ENCODE measurements at regions not wholly inside any gene's neighbourhood (a gene's known extent, or its start where the extent isn't known, plus 50 kb on each side); places are given as distances from the start of the nearest gene placed in this dataset.

GRCh38 chr10:8269976-8270375 is 215.5 kb downstream of the GATA3 start (continued):
- TF ChIP-seq, protein P1, sequence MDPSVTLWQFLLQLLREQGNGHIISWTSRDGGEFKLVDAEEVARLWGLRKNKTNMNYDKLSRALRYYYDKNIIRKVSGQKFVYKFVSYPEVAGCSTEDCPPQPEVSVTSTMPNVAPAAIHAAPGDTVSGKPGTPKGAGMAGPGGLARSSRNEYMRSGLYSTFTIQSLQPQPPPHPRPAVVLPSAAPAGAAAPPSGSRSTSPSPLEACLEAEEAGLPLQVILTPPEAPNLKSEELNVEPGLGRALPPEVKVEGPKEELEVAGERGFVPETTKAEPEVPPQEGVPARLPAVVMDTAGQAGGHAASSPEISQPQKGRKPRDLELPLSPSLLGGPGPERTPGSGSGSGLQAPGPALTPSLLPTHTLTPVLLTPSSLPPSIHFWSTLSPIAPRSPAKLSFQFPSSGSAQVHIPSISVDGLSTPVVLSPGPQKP (IDR thresholded peaks at IDR 0.05; ENCODE audit: low read depth, low read length) = no peak
- TF ChIP-seq NR2C1 (IDR thresholded peaks at IDR 0.05) (no peak), HDGF (IDR thresholded peaks at IDR 0.05) (no peak), MTA2 (IDR thresholded peaks at IDR 0.05; ENCODE audit: low read depth) (no peak), TARDBP (IDR thresholded peaks at IDR 0.05; ENCODE audit: borderline replicate concordance) (no peak)

DNA sequence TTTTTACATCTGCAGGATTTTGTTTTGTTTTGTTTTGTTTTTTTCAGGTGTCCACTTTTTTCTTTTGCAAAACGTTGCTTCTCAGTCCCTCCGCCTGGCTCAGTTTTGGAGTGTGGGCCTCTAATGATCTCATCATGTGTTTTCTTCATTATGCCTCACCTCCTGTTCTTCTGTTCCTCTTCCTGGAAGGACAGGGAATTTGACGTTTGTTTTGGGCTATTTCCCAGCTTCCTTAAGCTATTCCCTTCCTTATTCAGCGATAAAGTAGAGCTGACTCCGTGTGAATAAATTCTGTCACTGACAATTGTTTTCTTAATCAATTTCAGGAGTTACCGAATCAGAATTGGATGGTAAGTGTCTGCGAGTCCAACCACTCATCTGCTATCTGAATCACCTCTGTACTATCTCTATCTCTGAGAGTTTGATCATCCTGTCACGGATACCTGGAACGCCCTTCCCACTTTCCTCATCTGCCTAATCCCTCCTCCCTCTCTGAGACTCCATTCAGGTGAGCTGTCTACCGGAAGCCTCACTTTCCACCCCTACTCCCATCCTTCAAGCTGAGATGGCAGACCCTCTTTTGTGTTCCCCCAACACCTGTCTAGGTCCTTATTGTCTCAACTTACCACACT is 218.4 kb downstream of the GATA3 start:
- no peaks in the 10 kb centered on the region for H3K4me1 ChIP-seq (ENCODE audit: control insufficient read depth, insufficient read depth, low read length)
- H3K9me3 ChIP-seq (replicated peaks; ENCODE audit: control insufficient read depth, insufficient read depth, low read length) = no peaks in the 10 kb centered on the region
- CTCF ChIA-PET = interaction anchor here (0.5 to 0.6 kb wide), 2 partner anchors 81 to 162 kb away, joined by 4 read pairs; no protein-coding TSS in a partner anchor
- SMC1A ChIA-PET (ENCODE audit: uncharacterized antibody, unreplicated experiment) = no interaction called here
- no peak overlapping the region for H2AFZ ChIP-seq (ENCODE audit: control insufficient read depth, low read depth, low read length)
- TF ChIP-seq TCF7 (IDR thresholded peaks at IDR 0.05; ENCODE audit: borderline replicate concordance) = no peak
- TF ChIP-seq CUX1 (IDR thresholded peaks at IDR 0.05; ENCODE audit: insufficient replicate concordance, low read depth, low read length) = no peak
- H3K9ac ChIP-seq (ENCODE audit: control insufficient read depth, insufficient read depth, low read length) = no peak overlapping the region
- intact Hi-C loops (cut with micrococcal nuclease; ENCODE audit: unreplicated experiment) = loop anchor here (10.0 kb wide), 1 partner anchor 62 kb away; no protein-coding TSS in a partner anchor
- no peak overlapping the region for H3K27ac ChIP-seq (ENCODE audit: control insufficient read depth, insufficient read depth)
- H3K36me3 ChIP-seq (ENCODE audit: control insufficient read depth in 2 of 2, insufficient read depth in 2 of 2, low read length in 1 of 2) = no peaks in the 10 kb centered on the region
- in situ Hi-C loops (cut with MboI) = no loop called here
- no peak for ATAC-seq
- no peak for DNase-seq (ENCODE audit: low read depth, low spot score)
- no peaks in the 10 kb centered on the region for H3K27me3 ChIP-seq (replicated peaks in 1 of 2; ENCODE audit: control insufficient read depth in 2 of 2, insufficient read depth in 2 of 2, low read length in 1 of 2)
- FAIRE-seq = no peak
- WGBS (ENCODE audit: insufficient coverage, insufficient replicate concordance, low lambda C conversion rate, missing lambda C conversion rate) = 48% methylated on average over 10 of the region's 10 CpGs
- POLR2A ChIA-PET = no interaction called here
- H3K79me2 ChIP-seq (ENCODE audit: control insufficient read depth, insufficient read depth, low read length) = no peaks in the 10 kb centered on the region
- H4K20me1 ChIP-seq (ENCODE audit: control insufficient read depth, insufficient read depth) = no peaks in the 10 kb centered on the region
- RAD21 ChIA-PET (ENCODE audit: unreplicated experiment) = no interaction called here
- H3K4me2 ChIP-seq (ENCODE audit: control insufficient read depth, insufficient read depth) = no peak overlapping the region
- no TSS peak for BruUV-seq (replicated peaks)
- no peak overlapping the region for H3K4me3 ChIP-seq
